NCI-H2227 (cell line): ENCODE measurements at regions not wholly inside any gene's neighbourhood (a gene's known extent, or its start where the extent isn't known, plus 50 kb on each side); places are given as distances from the start of the nearest gene placed in this dataset.

Experiments
- DNase-seq: peaks from one replicate; lab custom pipeline; 2025; ENCODE audit not compliant: unreplicated experiment; lab: John Stamatoyannopoulos, UW

DNA sequence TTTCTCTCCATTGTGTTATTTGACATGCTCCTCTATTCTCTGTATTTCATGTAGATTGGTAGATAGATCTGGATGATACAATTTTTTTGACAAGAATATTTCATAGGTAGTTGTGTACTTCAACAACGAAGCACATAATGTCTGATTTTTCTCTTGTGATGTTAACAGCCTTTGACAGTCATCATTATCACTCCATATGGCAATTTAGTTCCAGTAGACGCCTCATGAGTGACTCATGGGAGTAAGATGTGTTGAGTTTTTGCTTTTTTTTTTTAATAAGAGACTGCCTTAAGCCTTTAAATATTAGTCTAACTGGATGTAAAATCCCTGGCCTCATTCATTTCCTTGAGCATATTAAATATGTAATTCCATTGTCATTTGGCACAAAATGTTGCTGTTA lies 123.5 kb upstream of the ZNF32 start:
- no peak for DNase-seq

- DNase-seq = no peak
These were observed 123.0 kb upstream of the ZNF32 start for GRCh38 chr10:43771675-43772074.

GRCh38 chr10:43765516-43765915 lies 116.8 kb upstream of the ZNF32 start:
- DNase-seq = no peak

DNA sequence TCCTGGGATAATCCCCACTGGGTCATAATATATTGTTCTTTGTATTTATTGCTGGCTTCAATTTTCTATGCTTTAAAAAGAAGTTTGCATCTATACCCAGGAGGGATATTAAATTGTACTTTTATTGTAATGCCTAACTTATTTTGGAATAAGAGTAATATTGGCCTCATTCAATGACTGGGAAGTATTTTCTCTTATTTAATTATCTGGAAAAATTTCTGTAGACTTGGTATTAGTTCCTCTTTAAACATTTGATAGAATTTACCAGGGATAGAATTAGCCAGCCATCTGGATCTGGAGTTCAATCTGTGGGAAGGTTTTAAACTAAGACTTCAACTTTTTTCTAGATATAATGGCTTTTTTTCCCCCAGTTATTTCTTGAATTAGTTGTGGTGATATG lies 115.2 kb upstream of the ZNF32 start:
- DNase-seq = no peak

DNA sequence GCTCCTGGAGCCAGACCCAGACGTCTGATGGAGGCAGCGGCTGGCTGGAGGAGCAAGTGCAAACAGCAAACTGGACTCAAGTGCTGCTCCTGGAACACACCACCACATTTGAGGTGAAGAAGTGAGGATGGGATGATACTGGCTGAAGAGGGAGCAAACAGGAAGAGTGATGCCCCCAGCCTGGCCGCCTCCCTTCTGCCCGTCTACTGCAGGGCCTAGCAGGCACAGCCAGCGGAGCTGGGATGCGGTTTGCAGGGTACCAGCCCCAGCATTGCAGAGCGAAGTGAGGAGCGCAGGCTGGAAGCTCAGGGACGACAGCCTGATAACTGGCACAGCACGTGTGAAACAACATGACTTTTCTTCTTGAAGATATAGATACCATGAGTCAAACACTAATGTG lies 111.8 kb upstream of the ZNF32 start:
- DNase-seq = no peak

GRCh38 chr10:43759216-43759615 lies 110.5 kb upstream of the ZNF32 start:
- DNase-seq = no peak

DNA sequence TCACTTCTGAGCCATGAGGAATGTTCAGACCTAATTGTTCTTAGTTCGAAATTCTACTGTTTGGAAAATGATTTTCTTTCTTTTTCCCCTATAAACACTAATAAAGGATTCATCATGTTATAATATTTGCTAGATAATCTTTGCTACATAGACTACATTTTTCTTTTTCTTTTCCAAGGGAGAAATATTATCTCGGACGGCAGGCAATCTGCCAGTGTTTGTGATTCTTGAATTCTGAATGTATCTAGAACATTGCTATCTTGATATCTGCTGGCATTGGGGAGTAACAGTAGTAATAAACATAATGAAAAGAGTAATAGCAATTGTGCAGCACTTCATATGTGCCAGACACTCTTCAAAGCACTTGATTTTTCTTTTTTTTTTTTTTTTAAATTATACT lies 107.7 kb upstream of the ZNF32 start:
- DNase-seq = no peak

- no peak for DNase-seq
These were observed 106.0 kb upstream of the ZNF32 start for GRCh38 chr10:43754569-43755260.

DNA sequence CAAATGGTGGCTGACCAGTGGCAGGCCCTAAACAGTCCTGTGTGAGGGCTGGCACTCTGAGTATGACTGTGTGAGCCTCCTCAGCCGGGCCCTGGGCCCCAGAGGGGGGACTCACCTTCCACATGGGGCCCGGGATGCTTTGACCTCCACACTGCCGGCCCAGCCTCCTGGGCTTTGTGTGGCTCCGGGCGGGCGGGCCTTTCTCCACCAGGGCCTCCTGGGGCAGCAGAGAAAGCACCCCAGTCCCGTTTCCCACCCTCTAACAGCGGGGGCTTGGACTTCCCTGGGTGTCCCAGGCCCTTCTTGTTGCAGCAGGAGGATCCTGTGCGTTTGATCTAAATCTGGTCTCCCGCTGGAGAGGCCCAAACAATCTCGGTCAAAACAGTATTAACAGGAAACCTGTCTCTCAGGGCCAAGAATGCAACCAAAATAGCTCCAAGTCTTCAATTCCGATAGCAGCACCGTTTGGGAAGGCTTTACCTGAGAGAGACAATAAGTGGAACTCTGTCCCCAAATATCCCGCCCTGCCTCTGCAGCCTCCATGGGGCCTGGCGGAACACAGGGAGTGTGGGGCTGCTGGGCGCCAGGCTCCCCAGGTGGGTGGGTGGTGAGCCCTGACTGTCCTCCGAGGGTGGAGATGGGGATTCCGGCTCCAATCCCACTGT lies 104.8 kb upstream of the ZNF32 start:
- DNase-seq = no peak

GRCh38 chr10:43752682-43753081 lies 104.0 kb upstream of the ZNF32 start:
- DNase-seq = no peak

DNA sequence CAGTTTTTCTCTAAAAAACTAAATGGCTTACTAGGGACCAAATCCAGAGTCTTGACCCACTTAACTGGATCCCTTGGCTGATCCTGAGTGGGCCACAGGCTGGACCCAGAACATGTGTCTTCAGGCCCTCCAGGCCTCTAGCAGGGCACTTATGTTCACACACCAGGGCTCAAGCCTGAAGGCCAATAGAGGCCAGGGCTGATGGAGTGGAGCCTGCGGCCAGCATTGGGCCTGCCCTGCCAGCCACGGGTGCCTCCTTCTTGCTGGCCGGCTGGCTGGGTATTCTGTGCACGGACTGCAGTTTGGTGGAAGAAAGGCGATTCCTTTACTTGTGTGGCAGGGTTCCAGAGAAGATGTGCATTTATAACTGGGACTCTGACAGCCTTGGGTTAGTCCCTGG lies 103.0 kb upstream of the ZNF32 start:
- DNase-seq = no peak

- DNase-seq = no peak
These were observed 101.4 kb upstream of the ZNF32 start for GRCh38 chr10:43749940-43750552.

DNA sequence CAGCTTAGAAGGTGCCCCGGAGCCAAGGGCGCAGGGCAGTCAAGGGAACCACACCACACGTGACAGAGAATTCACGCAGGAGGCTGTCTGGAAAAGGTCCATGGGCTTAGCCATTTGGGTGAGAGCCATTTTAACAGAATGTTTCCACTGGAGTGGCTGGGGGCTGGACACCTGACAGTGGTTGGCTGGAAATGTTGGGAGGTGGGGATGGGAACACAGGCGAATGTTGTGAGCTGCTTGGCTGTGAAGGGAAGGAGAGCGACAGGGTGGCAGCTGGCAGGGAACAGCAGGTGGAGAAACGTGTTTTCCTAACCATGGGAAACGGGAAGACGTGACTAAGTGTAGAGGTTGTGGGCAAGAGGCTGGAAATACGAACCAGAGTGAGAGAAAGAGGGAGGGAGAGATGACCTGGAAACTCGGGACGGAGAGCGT lies 100.5 kb upstream of the ZNF32 start:
- no peak for DNase-seq

GRCh38 chr10:43748560-43748959 lies 99.9 kb upstream of the ZNF32 start:
- no peak for DNase-seq

- no peak for DNase-seq
These were observed 98.2 kb upstream of the ZNF32 start for GRCh38 chr10:43746906-43747305.

- no peak for DNase-seq
These were observed 90.5 kb upstream of the ZNF32 start for GRCh38 chr10:43739161-43739560.

DNA sequence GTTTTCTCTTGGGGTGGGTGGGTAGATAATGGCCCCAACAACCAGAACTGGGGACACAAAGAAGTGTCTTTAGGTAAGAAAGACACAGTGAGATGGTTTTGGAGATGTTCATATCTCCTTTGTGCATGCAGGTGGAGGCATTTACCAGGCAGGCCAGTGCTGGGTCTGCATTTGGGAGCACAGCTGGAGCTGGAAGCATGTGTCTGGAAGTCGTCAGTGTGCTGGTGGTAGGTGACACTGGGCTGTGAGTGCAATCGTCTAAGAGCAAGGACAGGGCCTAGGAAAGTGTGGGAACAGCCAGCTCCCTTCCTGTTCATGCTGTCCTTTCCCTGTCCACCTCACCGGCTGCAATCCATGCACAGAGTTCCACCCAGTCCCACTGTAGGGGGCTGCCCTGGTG lies 88.3 kb upstream of the ZNF32 start:
- DNase-seq = no peak

GRCh38 chr10:43735907-43736306 lies 87.2 kb upstream of the ZNF32 start:
- no peak for DNase-seq

GRCh38 chr10:43734716-43735115 lies 86.0 kb upstream of the ZNF32 start:
- DNase-seq = no peak

- DNase-seq = no peak
These were observed 82.8 kb upstream of the ZNF32 start for GRCh38 chr10:43731486-43731885.

DNA sequence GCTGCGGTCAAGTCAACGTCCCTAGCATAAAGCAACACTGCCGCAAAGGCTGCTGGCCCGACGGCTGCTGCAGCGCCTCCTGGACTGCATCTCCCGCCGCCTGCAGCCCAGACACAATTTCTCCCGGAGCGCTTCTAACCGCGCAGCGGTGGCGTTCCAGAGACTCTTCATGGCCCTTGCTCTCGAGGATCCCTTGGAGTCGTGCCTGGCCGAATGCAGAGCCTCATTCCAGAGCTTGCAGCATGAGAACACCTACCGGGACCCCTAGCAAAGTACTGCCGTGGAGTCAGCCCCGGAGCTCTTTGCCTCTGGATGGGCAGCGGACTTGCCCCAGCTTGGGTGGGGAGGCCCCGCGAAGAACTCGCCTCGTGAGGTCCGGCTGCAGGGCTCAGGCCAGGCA lies 79.7 kb upstream of the ZNF32 start:
- DNase-seq = no peak

- no peak for DNase-seq
These were observed 79.3 kb upstream of the ZNF32 start for GRCh38 chr10:43727935-43728334.

GRCh38 chr10:43715334-43715733 lies 66.7 kb upstream of the ZNF32 start:
- DNase-seq = no peak
